HepG2 (cell line): ENCODE measurements at regions not wholly inside any gene's neighbourhood (a gene's known extent, or its start where the extent isn't known, plus 50 kb on each side); places are given as distances from the start of the nearest gene placed in this dataset.

Experiments used
- KAT7 ChIP-seq: IDR thresholded peaks from 2 replicates; pipeline ENCODE4 v1.6.1; 2018; ENCODE audit warnings: borderline replicate concordance, missing compliant biosample characterization
- NFE2L1 ChIP-seq: sonication (generic); formaldehyde crosslinking; IDR thresholded peaks from 2 replicates; pipeline ENCODE4 v1.4.0; 2020; ENCODE audit warnings: missing genetic modification reagents, mild to moderate bottlenecking, borderline replicate concordance
- NPAS2 ChIP-seq: sonication (generic); formaldehyde crosslinking; IDR thresholded peaks from 2 replicates; pipeline ENCODE4 v1.8.0; 2022; ENCODE audit warnings: mild to moderate bottlenecking, missing genetic modification reagents, borderline replicate concordance
- POGK ChIP-seq: sonication (generic); formaldehyde crosslinking; conservative IDR thresholded peaks from 2 replicates; pipeline ENCODE4 v1.8.0; 2022; ENCODE audit warnings: mild to moderate bottlenecking, moderate library complexity, missing genetic modification reagents
- SATB2 ChIP-seq: sonication (generic); formaldehyde crosslinking; IDR thresholded peaks from 2 replicates; pipeline ENCODE4 v1.5.0; 2020; ENCODE audit warnings: missing genetic modification reagents
- TEAD2 ChIP-seq: sonication (generic); formaldehyde crosslinking; IDR thresholded peaks from 2 replicates; pipeline ENCODE4 v1.9.0; 2021; ENCODE audit warnings: missing genetic modification reagents
- TFAP4 ChIP-seq: sonication (generic); IDR thresholded peaks from 2 replicates; pipeline ENCODE4 v1.6.1; 2016; ENCODE audit warnings: low read depth, borderline replicate concordance
- ZNF510 ChIP-seq: sonication (generic); formaldehyde crosslinking; IDR thresholded peaks from 2 replicates; pipeline ENCODE4 v1.4.0; 2020; ENCODE audit warnings: low read depth, mild to moderate bottlenecking, missing genetic modification reagents
- ZNF512B ChIP-seq: sonication (generic); formaldehyde crosslinking; IDR thresholded peaks from 2 replicates; pipeline ENCODE4 v1.5.1; 2020; ENCODE audit warnings: missing genetic modification reagents, mild to moderate bottlenecking, borderline replicate concordance
- ZNF616 ChIP-seq: sonication (generic); formaldehyde crosslinking; IDR thresholded peaks from 2 replicates; pipeline ENCODE4 v1.5.0; 2020; ENCODE audit warnings: low read depth, mild to moderate bottlenecking, missing genetic modification reagents
- TF ChIP-seq, protein P1 (sequence below): sonication (generic); formaldehyde crosslinking; IDR thresholded peaks from one replicate; pipeline ENCODE4 v1.5.1; 2020; ENCODE audit warnings: mild to moderate bottlenecking, missing genetic modification reagents; ENCODE audit errors: not compliant biosample characterization
- TF ChIP-seq, protein P2 (sequence below): IDR thresholded peaks from 2 replicates; pipeline ENCODE4 v1.6.1; 2016; ENCODE audit warnings: missing compliant biosample characterization, missing genetic modification reagents, borderline replicate concordance

DNA sequence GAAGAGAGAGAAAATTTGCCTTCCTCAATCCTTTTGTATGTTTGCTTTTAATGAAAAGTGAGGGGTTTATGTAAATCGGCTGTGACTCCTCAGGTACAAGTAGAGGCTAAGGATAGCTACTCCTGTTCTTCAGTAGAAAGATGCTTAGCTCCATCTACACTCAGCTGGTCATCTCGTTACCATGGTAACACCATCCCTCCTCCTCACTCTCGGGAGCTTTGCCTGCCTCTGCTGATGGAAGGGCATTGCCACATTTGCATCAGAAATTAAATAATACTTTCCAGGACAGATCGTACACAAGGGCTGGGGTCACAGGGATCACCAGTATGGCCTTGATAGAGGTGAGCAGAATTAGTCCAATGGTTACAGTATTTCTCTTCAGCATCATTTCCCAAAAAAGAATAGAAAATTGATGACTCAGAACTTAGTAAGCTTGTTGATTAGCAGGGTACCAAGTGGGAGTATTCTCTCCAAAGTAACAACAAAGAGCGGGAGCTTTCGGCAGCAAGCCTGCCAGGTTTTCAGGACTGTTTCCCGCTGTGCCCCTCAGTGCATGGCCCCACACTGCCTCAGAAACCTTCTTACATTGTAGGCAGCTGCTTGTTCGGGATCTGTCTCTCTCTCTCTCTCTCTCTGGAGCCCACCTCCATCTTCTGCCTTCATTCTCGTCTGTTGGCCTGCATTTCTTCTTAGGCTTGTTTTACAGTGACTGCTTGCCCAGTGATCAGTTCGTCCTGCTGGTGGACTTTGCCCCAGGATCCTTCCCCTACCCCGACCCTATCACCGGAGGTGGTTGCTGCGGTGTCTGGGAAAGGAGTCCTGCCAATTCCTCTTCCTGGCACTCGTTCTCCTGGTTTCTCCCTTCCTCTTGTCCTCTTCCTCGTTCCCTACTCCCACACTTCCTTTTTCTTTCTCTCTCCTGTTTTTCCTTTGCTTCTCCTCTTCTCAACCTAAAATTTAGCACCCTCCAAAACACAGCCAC, 51.9 kb upstream of the SNAPC3 start (continued):
- TF ChIP-seq, protein P1, sequence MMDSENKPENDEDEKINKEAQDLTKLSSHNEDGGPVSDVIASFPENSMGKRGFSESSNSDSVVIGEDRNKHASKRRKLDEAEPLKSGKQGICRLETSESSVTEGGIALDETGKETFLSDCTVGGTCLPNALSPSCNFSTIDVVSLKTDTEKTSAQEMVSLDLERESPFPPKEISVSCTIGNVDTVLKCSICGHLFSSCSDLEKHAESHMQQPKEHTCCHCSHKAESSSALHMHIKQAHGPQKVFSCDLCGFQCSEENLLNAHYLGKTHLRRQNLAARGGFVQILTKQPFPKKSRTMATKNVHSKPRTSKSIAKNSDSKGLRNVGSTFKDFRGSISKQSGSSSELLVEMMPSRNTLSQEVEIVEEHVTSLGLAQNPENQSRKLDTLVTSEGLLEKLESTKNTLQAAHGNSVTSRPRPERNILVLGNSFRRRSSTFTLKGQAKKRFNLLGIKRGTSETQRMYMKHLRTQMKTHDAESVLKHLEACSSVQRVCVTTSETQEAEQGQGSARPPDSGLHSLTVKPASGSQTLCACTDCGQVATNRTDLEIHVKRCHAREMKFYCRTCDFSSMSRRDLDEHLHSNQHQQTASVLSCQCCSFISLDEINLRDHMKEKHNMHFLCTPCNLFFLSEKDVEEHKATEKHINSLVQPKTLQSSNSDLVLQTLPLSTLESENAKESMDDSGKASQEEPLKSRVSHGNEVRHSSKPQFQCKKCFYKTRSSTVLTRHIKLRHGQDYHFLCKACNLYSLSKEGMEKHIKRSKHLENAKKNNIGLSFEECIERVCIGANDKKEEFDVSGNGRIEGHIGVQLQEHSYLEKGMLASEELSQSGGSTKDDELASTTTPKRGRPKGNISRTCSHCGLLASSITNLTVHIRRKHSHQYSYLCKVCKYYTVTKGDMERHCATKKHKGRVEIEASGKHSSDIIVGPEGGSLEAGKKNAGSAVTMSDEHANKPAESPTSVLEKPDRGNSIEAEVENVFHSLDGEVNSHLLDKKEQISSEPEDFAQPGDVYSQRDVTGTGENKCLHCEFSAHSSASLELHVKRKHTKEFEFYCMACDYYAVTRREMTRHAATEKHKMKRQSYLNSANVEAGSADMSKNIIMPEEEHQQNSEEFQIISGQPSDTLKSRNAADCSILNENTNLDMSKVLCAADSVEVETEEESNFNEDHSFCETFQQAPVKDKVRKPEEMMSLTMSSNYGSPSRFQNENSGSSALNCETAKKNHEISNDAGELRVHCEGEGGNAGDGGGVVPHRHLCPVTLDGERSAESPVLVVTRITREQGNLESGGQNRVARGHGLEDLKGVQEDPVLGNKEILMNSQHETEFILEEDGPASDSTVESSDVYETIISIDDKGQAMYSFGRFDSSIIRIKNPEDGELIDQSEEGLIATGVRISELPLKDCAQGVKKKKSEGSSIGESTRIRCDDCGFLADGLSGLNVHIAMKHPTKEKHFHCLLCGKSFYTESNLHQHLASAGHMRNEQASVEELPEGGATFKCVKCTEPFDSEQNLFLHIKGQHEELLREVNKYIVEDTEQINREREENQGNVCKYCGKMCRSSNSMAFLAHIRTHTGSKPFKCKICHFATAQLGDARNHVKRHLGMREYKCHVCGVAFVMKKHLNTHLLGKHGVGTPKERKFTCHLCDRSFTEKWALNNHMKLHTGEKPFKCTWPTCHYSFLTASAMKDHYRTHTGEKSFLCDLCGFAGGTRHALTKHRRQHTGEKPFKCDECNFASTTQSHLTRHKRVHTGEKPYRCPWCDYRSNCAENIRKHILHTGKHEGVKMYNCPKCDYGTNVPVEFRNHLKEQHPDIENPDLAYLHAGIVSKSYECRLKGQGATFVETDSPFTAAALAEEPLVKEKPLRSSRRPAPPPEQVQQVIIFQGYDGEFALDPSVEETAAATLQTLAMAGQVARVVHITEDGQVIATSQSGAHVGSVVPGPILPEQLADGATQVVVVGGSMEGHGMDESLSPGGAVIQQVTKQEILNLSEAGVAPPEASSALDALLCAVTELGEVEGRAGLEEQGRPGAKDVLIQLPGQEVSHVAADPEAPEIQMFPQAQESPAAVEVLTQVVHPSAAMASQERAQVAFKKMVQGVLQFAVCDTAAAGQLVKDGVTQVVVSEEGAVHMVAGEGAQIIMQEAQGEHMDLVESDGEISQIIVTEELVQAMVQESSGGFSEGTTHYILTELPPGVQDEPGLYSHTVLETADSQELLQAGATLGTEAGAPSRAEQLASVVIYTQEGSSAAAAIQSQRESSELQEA (CRISPR knock-in tag), result no peak
- TF ChIP-seq ZNF616 (no peak), NFE2L1 (CRISPR knock-in tag) (no peak), KAT7 (CRISPR knock-in tag) (no peak), TFAP4 (peak; percentile 39; the same call in 1 of the 2 replicates), TEAD2 (CRISPR knock-in tag) (no peak), NPAS2 (CRISPR knock-in tag) (no peak), ZNF512B (CRISPR knock-in tag) (no peak), POGK (no peak), ZNF510 (CRISPR knock-in tag) (no peak), SATB2 (CRISPR knock-in tag) (no peak)
- TF ChIP-seq, protein P2, sequence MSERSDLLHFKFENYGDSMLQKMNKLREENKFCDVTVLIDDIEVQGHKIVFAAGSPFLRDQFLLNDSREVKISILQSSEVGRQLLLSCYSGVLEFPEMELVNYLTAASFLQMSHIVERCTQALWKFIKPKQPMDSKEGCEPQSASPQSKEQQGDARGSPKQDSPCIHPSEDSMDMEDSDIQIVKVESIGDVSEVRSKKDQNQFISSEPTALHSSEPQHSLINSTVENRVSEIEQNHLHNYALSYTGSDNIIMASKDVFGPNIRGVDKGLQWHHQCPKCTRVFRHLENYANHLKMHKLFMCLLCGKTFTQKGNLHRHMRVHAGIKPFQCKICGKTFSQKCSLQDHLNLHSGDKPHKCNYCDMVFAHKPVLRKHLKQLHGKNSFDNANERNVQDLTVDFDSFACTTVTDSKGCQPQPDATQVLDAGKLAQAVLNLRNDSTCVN (CRISPR knock-in tag), result no peak
